GM23338 (cell line): ENCODE measurements at regions not wholly inside any gene's neighbourhood (a gene's known extent, or its start where the extent isn't known, plus 50 kb on each side); places are given as distances from the start of the nearest gene placed in this dataset.
A peak's percentile ranks its signal among the peaks of the same experiment; 100 is the strongest.

Experiments used
- ATAC-seq: fragments of 200-7000 bp; cut with Tn5 transposase; 3 replicates; pipeline ENCODE4 v1.9.1; 2020
- DNase-seq: peaks from one replicate; pipeline ENCODE4 v3.0.0-alpha.2; 2015; ENCODE audit warnings: low spot score
- H2AFZ ChIP-seq: fragments of 200-600 bp; sonication (generic); 2 replicates; pipeline ENCODE4 v1.8.0; 2016; ENCODE audit warnings: antibody characterized with exemption, mild to moderate bottlenecking, moderate library complexity
- H3F3A ChIP-seq: fragments of 200-600 bp; sonication (generic); replicated peaks from 2 replicates; pipeline ENCODE4 v1.8.0; 2017; ENCODE audit warnings: antibody characterized with exemption, mixed run types, low read depth
- H3K27ac ChIP-seq: fragments of 200-600 bp; sonication (generic); 2 replicates; pipeline ENCODE4 v1.6.1; 2016; ENCODE audit warnings: low read depth
- H3K27me3 ChIP-seq: fragments of 200-600 bp; sonication (generic); 2 replicates; pipeline ENCODE4 v1.8.0; 2016; ENCODE audit warnings: mild to moderate bottlenecking, mixed run types, moderate library complexity; ENCODE audit not compliant: insufficient read depth
- H3K36me3 ChIP-seq: fragments of 200-600 bp; sonication (generic); 2 replicates; pipeline ENCODE4 v1.8.0; 2016; ENCODE audit warnings: mild to moderate bottlenecking; ENCODE audit not compliant: insufficient read depth
- H3K4me1 ChIP-seq: fragments of 200-600 bp; sonication (generic); 2 replicates; pipeline ENCODE4 v1.8.0; 2016; ENCODE audit warnings: mild to moderate bottlenecking, moderate library complexity; ENCODE audit not compliant: insufficient read depth
- H3K4me2 ChIP-seq: fragments of 200-600 bp; sonication (generic); 2 replicates; pipeline ENCODE4 v1.7.1; 2017; ENCODE audit warnings: mixed run types
- H3K4me3 ChIP-seq: fragments of 200-600 bp; sonication (generic); 2 replicates; pipeline ENCODE4 v1.6.1; 2016; ENCODE audit warnings: mixed run types
- H3K79me2 ChIP-seq: fragments of 200-600 bp; sonication (generic); replicated peaks from 2 replicates; pipeline ENCODE4 v1.8.0; 2017; ENCODE audit warnings: mild to moderate bottlenecking; ENCODE audit not compliant: insufficient read depth
- H3K9me2 ChIP-seq: fragments of 200-600 bp; sonication (generic); 2 replicates; pipeline ENCODE4 v1.8.0; 2017; ENCODE audit not compliant: insufficient read depth
- H4K20me1 ChIP-seq: fragments of 200-600 bp; sonication (generic); replicated peaks from 2 replicates; pipeline ENCODE4 v1.8.0; 2017; ENCODE audit warnings: mild to moderate bottlenecking; ENCODE audit not compliant: insufficient read depth
- H3K27ac Mint-ChIP-seq: 2 replicates; pipeline ENCODE4 v1.8.0; 2020; ENCODE audit warnings: inconsistent platforms, mild to moderate bottlenecking, moderate library complexity, mixed read lengths
- H3K27me3 Mint-ChIP-seq: 3 replicates; pipeline ENCODE4 v1.8.0; 2022; ENCODE audit warnings: low read depth, mild to moderate bottlenecking, moderate library complexity, mixed read lengths, inconsistent platforms; ENCODE audit not compliant: insufficient read depth, poor library complexity
- H3K36me3 Mint-ChIP-seq: 3 replicates; pipeline ENCODE4 v1.8.0; 2021; ENCODE audit warnings: low read depth, mild to moderate bottlenecking, inconsistent platforms, moderate library complexity, mixed read lengths
- H3K4me1 Mint-ChIP-seq: 3 replicates; pipeline ENCODE4 v1.8.0; 2020; ENCODE audit warnings: mild to moderate bottlenecking, inconsistent platforms, mixed read lengths
- H3K4me3 Mint-ChIP-seq: 3 replicates; pipeline ENCODE4 v1.8.0; 2021; ENCODE audit warnings: moderate library complexity, mild to moderate bottlenecking, inconsistent platforms, mixed read lengths
- H3K9me3 Mint-ChIP-seq: 3 replicates; pipeline ENCODE4 v1.8.0; 2020; ENCODE audit warnings: moderate library complexity, mild to moderate bottlenecking, inconsistent platforms, mixed read lengths
- CREB1 ChIP-seq: fragments of 250-450 bp; sonication (Bioruptor Pico); IDR thresholded peaks from 2 replicates; pipeline ENCODE4 v1.5.0; 2020; ENCODE audit warnings: low read depth, mild to moderate bottlenecking, moderate library complexity
- EZH2 ChIP-seq: fragments of 200-600 bp; sonication (generic); IDR thresholded peaks from one replicate; pipeline ENCODE4 v1.8.0; 2017; ENCODE audit warnings: antibody characterized with exemption, mild to moderate bottlenecking, low read depth; ENCODE audit not compliant: unreplicated experiment
- EZH2phosphoT487 ChIP-seq: fragments of 200-600 bp; sonication (generic); IDR thresholded peaks from one replicate; pipeline ENCODE4 v1.8.1; 2018; ENCODE audit warnings: antibody characterized with exemption; ENCODE audit not compliant: unreplicated experiment
- JUNB ChIP-seq: IDR thresholded peaks from one replicate; pipeline ENCODE4 v1.6.1; 2016; ENCODE audit warnings: antibody characterized with exemption; ENCODE audit not compliant: unreplicated experiment
- NANOG ChIP-seq: IDR thresholded peaks from 2 replicates; pipeline ENCODE4 v1.6.1; 2016; ENCODE audit warnings: antibody characterized with exemption, borderline replicate concordance
- POLR2AphosphoS5 ChIP-seq: IDR thresholded peaks from 2 replicates; pipeline ENCODE4 v1.6.1; 2016; ENCODE audit warnings: antibody characterized with exemption, low read depth
- ZNF331 ChIP-seq: fragments of 250-450 bp; sonication (Bioruptor Pico); IDR thresholded peaks from 2 replicates; pipeline ENCODE4 v1.5.0; 2020; ENCODE audit warnings: low read depth, mild to moderate bottlenecking, moderate library complexity
- TF ChIP-seq, protein P1 (sequence below): IDR thresholded peaks from 2 replicates; pipeline ENCODE4 v1.6.1; 2016; ENCODE audit warnings: antibody characterized with exemption
- TF ChIP-seq, protein P2 (sequence below): IDR thresholded peaks from one replicate; pipeline ENCODE4 v1.6.1; 2018; ENCODE audit warnings: antibody characterized with exemption; ENCODE audit not compliant: unreplicated experiment
- TF ChIP-seq, protein P3 (sequence below): fragments of 250-450 bp; sonication (Bioruptor Pico); IDR thresholded peaks from 2 replicates; pipeline ENCODE4 v1.5.0; 2020; ENCODE audit warnings: mild to moderate bottlenecking, moderate library complexity
- TF ChIP-seq, protein P4 (sequence below), 2 experiments: fragments of 200-600 bp in 1 of 2; sonication (generic) in 1 of 2; conservative IDR thresholded peaks; 2 replicates each; pipeline versions ENCODE4 v1.5.1 to v1.6.1; 2016 to 2017; ENCODE audit warnings: antibody characterized with exemption in 2 of 2, low read depth in 2 of 2, mild to moderate bottlenecking in 2 of 2, moderate library complexity in 1 of 2

GRCh38 chr12:90485560-90485959, 469.4 kb downstream of the CCER1 start:
- Histone ChIP-seq H4K20me1 (no peaks in the 10 kb centered on the region), H3F3A (no peaks in the 10 kb centered on the region), H3K9me2 (no peaks in the 10 kb centered on the region), H3K79me2 (no peaks in the 10 kb centered on the region), H3K36me3 (peaks cover 7% of the 10 kb centered on the region; the same call in 1 of the 2 replicates), H3K27ac (no peak overlapping the region), H3K27me3 (no peaks in the 10 kb centered on the region), H3K4me2 (no peak overlapping the region), H2AFZ (peak overlapping the region; percentile 11; the same call in 1 of the 2 replicates), H3K4me3 (no peak overlapping the region), H3K4me1 (peaks cover 8% of the 10 kb centered on the region; the same call in 1 of the 2 replicates)
- H3K36me3 Mint-ChIP-seq, result peaks cover 16% of the 10 kb centered on the region; the same call in 2 of the 3 replicates
- no peak for TF ChIP-seq ZNF331
- TF ChIP-seq, protein P1, sequence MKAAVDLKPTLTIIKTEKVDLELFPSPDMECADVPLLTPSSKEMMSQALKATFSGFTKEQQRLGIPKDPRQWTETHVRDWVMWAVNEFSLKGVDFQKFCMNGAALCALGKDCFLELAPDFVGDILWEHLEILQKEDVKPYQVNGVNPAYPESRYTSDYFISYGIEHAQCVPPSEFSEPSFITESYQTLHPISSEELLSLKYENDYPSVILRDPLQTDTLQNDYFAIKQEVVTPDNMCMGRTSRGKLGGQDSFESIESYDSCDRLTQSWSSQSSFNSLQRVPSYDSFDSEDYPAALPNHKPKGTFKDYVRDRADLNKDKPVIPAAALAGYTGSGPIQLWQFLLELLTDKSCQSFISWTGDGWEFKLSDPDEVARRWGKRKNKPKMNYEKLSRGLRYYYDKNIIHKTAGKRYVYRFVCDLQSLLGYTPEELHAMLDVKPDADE, result no peak
- TF ChIP-seq EZH2phosphoT487, result no peak
- TF ChIP-seq, protein P2, sequence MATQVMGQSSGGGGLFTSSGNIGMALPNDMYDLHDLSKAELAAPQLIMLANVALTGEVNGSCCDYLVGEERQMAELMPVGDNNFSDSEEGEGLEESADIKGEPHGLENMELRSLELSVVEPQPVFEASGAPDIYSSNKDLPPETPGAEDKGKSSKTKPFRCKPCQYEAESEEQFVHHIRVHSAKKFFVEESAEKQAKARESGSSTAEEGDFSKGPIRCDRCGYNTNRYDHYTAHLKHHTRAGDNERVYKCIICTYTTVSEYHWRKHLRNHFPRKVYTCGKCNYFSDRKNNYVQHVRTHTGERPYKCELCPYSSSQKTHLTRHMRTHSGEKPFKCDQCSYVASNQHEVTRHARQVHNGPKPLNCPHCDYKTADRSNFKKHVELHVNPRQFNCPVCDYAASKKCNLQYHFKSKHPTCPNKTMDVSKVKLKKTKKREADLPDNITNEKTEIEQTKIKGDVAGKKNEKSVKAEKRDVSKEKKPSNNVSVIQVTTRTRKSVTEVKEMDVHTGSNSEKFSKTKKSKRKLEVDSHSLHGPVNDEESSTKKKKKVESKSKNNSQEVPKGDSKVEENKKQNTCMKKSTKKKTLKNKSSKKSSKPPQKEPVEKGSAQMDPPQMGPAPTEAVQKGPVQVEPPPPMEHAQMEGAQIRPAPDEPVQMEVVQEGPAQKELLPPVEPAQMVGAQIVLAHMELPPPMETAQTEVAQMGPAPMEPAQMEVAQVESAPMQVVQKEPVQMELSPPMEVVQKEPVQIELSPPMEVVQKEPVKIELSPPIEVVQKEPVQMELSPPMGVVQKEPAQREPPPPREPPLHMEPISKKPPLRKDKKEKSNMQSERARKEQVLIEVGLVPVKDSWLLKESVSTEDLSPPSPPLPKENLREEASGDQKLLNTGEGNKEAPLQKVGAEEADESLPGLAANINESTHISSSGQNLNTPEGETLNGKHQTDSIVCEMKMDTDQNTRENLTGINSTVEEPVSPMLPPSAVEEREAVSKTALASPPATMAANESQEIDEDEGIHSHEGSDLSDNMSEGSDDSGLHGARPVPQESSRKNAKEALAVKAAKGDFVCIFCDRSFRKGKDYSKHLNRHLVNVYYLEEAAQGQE, result no peak
- TF ChIP-seq JUNB, result no peak
- TF ChIP-seq CREB1, result no peak
- TF ChIP-seq NANOG, result no peak
- TF ChIP-seq, protein P3, sequence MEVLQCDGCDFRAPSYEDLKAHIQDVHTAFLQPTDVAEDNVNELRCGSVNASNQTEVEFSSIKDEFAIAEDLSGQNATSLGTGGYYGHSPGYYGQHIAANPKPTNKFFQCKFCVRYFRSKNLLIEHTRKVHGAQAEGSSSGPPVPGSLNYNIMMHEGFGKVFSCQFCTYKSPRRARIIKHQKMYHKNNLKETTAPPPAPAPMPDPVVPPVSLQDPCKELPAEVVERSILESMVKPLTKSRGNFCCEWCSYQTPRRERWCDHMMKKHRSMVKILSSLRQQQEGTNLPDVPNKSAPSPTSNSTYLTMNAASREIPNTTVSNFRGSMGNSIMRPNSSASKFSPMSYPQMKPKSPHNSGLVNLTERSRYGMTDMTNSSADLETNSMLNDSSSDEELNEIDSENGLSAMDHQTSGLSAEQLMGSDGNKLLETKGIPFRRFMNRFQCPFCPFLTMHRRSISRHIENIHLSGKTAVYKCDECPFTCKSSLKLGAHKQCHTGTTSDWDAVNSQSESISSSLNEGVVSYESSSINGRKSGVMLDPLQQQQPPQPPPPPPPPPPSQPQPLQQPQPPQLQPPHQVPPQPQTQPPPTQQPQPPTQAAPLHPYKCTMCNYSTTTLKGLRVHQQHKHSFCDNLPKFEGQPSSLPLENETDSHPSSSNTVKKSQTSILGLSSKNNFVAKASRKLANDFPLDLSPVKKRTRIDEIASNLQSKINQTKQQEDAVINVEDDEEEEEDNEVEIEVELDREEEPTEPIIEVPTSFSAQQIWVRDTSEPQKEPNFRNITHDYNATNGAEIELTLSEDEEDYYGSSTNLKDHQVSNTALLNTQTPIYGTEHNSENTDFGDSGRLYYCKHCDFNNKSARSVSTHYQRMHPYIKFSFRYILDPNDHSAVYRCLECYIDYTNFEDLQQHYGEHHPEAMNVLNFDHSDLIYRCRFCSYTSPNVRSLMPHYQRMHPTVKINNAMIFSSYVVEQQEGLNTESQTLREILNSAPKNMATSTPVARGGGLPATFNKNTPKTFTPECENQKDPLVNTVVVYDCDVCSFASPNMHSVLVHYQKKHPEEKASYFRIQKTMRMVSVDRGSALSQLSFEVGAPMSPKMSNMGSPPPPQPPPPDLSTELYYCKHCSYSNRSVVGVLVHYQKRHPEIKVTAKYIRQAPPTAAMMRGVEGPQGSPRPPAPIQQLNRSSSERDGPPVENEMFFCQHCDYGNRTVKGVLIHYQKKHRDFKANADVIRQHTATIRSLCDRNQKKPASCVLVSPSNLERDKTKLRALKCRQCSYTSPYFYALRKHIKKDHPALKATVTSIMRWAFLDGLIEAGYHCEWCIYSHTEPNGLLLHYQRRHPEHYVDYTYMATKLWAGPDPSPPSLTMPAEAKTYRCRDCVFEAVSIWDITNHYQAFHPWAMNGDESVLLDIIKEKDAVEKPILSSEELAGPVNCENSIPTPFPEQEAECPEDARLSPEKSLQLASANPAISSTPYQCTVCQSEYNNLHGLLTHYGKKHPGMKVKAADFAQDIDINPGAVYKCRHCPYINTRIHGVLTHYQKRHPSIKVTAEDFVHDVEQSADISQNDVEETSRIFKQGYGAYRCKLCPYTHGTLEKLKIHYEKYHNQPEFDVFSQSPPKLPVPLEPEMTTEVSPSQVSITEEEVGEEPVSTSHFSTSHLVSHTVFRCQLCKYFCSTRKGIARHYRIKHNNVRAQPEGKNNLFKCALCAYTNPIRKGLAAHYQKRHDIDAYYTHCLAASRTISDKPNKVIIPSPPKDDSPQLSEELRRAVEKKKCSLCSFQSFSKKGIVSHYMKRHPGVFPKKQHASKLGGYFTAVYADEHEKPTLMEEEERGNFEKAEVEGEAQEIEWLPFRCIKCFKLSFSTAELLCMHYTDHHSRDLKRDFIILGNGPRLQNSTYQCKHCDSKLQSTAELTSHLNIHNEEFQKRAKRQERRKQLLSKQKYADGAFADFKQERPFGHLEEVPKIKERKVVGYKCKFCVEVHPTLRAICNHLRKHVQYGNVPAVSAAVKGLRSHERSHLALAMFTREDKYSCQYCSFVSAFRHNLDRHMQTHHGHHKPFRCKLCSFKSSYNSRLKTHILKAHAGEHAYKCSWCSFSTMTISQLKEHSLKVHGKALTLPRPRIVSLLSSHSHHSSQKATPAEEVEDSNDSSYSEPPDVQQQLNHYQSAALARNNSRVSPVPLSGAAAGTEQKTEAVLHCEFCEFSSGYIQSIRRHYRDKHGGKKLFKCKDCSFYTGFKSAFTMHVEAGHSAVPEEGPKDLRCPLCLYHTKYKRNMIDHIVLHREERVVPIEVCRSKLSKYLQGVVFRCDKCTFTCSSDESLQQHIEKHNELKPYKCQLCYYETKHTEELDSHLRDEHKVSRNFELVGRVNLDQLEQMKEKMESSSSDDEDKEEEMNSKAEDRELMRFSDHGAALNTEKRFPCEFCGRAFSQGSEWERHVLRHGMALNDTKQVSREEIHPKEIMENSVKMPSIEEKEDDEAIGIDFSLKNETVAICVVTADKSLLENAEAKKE (CRISPR knock-in tag), result no peak
- no peak for TF ChIP-seq POLR2AphosphoS5
- no peak for TF ChIP-seq EZH2
- TF ChIP-seq, protein P4, sequence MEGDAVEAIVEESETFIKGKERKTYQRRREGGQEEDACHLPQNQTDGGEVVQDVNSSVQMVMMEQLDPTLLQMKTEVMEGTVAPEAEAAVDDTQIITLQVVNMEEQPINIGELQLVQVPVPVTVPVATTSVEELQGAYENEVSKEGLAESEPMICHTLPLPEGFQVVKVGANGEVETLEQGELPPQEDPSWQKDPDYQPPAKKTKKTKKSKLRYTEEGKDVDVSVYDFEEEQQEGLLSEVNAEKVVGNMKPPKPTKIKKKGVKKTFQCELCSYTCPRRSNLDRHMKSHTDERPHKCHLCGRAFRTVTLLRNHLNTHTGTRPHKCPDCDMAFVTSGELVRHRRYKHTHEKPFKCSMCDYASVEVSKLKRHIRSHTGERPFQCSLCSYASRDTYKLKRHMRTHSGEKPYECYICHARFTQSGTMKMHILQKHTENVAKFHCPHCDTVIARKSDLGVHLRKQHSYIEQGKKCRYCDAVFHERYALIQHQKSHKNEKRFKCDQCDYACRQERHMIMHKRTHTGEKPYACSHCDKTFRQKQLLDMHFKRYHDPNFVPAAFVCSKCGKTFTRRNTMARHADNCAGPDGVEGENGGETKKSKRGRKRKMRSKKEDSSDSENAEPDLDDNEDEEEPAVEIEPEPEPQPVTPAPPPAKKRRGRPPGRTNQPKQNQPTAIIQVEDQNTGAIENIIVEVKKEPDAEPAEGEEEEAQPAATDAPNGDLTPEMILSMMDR (conservative IDR thresholded peaks at IDR 0.05; ENCODE audit: low read depth in 2 of 2), result no peak
- no peak overlapping the region for H3K27ac Mint-ChIP-seq
- no peaks in the 10 kb centered on the region for H3K27me3 Mint-ChIP-seq
- peaks cover 23% of the 10 kb centered on the region for H3K9me3 Mint-ChIP-seq
- ATAC-seq (no peak), DNase-seq (no peak)
- peaks cover 7% of the 10 kb centered on the region; the same call in 2 of the 3 replicates for H3K4me1 Mint-ChIP-seq
- H3K4me3 Mint-ChIP-seq, result no peak overlapping the region
